DOHH2 (cell line): ENCODE measurements at regions not wholly inside any gene's neighbourhood (a gene's known extent, or its start where the extent isn't known, plus 50 kb on each side); places are given as distances from the start of the nearest gene placed in this dataset.

Experiments
- H3F3A ChIP-seq: fragments of 200-600 bp; sonication (generic), shearing (Covaris generic); 2 replicates; pipeline ENCODE4 v1.6.0; 2016; ENCODE audit warnings: antibody characterized with exemption, mild to moderate bottlenecking; ENCODE audit not compliant: control insufficient read depth, insufficient read depth
- H3K27ac ChIP-seq: fragments of 200-600 bp; sonication (generic); 2 replicates; pipeline ENCODE4 v1.5.1; 2014; ENCODE audit warnings: low read depth, mild to moderate bottlenecking, low read length, moderate library complexity
- H3K27me3 ChIP-seq: fragments of 200-600 bp; sonication (generic); 2 replicates; pipeline ENCODE4 v1.6.1; 2014; ENCODE audit warnings: mild to moderate bottlenecking, low read length, mixed read lengths; ENCODE audit not compliant: control insufficient read depth
- H3K36me3 ChIP-seq: fragments of 200-600 bp; sonication (generic); 2 replicates; pipeline ENCODE4 v1.6.1; 2014; ENCODE audit warnings: mild to moderate bottlenecking, low read length, moderate library complexity, mixed read lengths; ENCODE audit not compliant: control insufficient read depth
- H3K4me1 ChIP-seq: fragments of 200-600 bp; sonication (generic); 2 replicates; pipeline ENCODE4 v1.6.1; 2014; ENCODE audit warnings: mild to moderate bottlenecking, low read length, mixed read lengths; ENCODE audit not compliant: control insufficient read depth
- H3K4me2 ChIP-seq: fragments of 200-600 bp; sonication (generic); 2 replicates; pipeline ENCODE4 v1.6.0; 2014; ENCODE audit warnings: mild to moderate bottlenecking, low read length, moderate library complexity
- H3K4me3 ChIP-seq: fragments of 200-600 bp; sonication (generic); 2 replicates; pipeline ENCODE4 v1.5.1; 2014; ENCODE audit warnings: mild to moderate bottlenecking, low read length, mixed read lengths
- H3K79me2 ChIP-seq: fragments of 200-600 bp; sonication (generic); 2 replicates; pipeline ENCODE4 v1.6.1; 2014; ENCODE audit warnings: mild to moderate bottlenecking, low read length, mixed read lengths; ENCODE audit not compliant: control insufficient read depth
- H3K9me2 ChIP-seq: fragments of 200-600 bp; sonication (generic); replicated peaks from 2 replicates; pipeline ENCODE4 v1.6.1; 2014; ENCODE audit warnings: mild to moderate bottlenecking, low read length, mixed read lengths; ENCODE audit not compliant: control insufficient read depth
- H3K9me3 ChIP-seq: fragments of 200-600 bp; sonication (generic); 2 replicates; pipeline ENCODE4 v1.6.1; 2014; ENCODE audit warnings: antibody characterized with exemption, low read length, mixed read lengths; ENCODE audit not compliant: control insufficient read depth, insufficient read depth
- H4K20me1 ChIP-seq: fragments of 200-600 bp; sonication (generic); 2 replicates; pipeline ENCODE4 v1.6.0; 2014; ENCODE audit warnings: low read depth, mild to moderate bottlenecking, antibody characterized with exemption, low read length, moderate library complexity; ENCODE audit not compliant: control insufficient read depth, insufficient read depth
- EZH2phosphoT487 ChIP-seq: fragments of 200-600 bp; sonication (generic); IDR thresholded peaks from 2 replicates; pipeline ENCODE4 v1.6.1; 2017; ENCODE audit warnings: borderline replicate concordance, mild to moderate bottlenecking, antibody characterized with exemption, low read length, moderate library complexity, mixed read lengths
- TF ChIP-seq, protein P1 (sequence below): fragments of 200-600 bp; sonication (generic); IDR thresholded peaks from one replicate; pipeline ENCODE4 v1.5.1; 2014; ENCODE audit warnings: antibody characterized with exemption, mild to moderate bottlenecking, low read depth, low read length; ENCODE audit not compliant: poor library complexity, severe bottlenecking

DNA sequence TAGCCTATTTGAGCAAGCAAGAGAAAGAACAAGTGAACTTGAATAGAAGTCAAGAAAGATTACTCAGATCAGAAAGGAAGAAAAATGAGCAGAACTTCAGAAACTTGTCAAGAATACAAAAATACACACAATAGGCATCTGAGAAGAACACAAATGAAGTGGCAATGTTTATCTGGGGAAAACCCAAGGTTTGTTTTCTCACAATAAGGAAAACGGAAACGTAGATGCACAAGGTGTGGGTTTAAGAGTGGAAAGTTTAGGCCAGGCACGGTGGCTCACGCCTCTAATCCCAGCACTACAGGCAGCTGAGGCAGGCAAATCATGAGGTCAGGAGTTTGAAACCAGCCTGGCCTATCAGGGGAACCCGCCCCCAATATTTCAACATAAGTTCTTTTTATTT, 159.5 kb upstream of the GYPC start:
- H3K27ac ChIP-seq: no peak overlapping the region
- no peak overlapping the region for H3K4me3 ChIP-seq
- no peaks in the 10 kb centered on the region for H3K79me2 ChIP-seq
- no peaks in the 10 kb centered on the region for H3F3A ChIP-seq
- TF ChIP-seq EZH2phosphoT487: no peak
- TF ChIP-seq, protein P1, sequence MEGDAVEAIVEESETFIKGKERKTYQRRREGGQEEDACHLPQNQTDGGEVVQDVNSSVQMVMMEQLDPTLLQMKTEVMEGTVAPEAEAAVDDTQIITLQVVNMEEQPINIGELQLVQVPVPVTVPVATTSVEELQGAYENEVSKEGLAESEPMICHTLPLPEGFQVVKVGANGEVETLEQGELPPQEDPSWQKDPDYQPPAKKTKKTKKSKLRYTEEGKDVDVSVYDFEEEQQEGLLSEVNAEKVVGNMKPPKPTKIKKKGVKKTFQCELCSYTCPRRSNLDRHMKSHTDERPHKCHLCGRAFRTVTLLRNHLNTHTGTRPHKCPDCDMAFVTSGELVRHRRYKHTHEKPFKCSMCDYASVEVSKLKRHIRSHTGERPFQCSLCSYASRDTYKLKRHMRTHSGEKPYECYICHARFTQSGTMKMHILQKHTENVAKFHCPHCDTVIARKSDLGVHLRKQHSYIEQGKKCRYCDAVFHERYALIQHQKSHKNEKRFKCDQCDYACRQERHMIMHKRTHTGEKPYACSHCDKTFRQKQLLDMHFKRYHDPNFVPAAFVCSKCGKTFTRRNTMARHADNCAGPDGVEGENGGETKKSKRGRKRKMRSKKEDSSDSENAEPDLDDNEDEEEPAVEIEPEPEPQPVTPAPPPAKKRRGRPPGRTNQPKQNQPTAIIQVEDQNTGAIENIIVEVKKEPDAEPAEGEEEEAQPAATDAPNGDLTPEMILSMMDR: no peak
- no peaks in the 10 kb centered on the region; the same call in 1 of the 2 replicates for H3K9me3 ChIP-seq
- H3K4me2 ChIP-seq: no peak overlapping the region
- H4K20me1 ChIP-seq: no peaks in the 10 kb centered on the region
- no peaks in the 10 kb centered on the region for H3K27me3 ChIP-seq
- no peaks in the 10 kb centered on the region for H3K36me3 ChIP-seq
- H3K9me2 ChIP-seq: no peaks in the 10 kb centered on the region
- H3K4me1 ChIP-seq: no peaks in the 10 kb centered on the region

DNA sequence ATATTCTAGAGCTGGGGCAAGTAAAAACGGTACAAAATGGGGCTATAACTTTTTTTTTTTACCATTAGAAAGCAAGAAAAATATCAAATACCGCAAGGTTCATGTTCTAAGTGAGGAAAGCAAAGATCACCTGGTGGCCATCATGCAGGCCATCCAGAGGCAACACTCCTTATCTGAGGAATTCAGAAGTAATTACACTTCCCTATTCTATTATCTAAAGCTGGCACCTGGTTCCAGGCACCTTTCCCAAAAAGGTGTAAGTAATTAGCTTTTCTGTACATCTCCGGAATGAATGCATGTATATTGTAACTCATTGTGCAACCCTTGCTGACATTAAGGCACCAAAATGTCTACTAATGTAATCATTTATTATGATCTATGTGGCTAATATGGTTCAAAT, 152.5 kb upstream of the GYPC start:
- no peaks in the 10 kb centered on the region for H3K36me3 ChIP-seq
- no peaks in the 10 kb centered on the region for H3K4me1 ChIP-seq
- H3K79me2 ChIP-seq: no peaks in the 10 kb centered on the region
- H3K9me2 ChIP-seq: no peaks in the 10 kb centered on the region
- no peaks in the 10 kb centered on the region for H3K27me3 ChIP-seq
- no peaks in the 10 kb centered on the region for H4K20me1 ChIP-seq
- H3F3A ChIP-seq: no peaks in the 10 kb centered on the region
- TF ChIP-seq EZH2phosphoT487: no peak
- TF ChIP-seq, protein P1: no peak
- H3K27ac ChIP-seq: no peak overlapping the region
- H3K4me3 ChIP-seq: no peak overlapping the region
- H3K4me2 ChIP-seq: no peak overlapping the region
- no peaks in the 10 kb centered on the region for H3K9me3 ChIP-seq

DNA sequence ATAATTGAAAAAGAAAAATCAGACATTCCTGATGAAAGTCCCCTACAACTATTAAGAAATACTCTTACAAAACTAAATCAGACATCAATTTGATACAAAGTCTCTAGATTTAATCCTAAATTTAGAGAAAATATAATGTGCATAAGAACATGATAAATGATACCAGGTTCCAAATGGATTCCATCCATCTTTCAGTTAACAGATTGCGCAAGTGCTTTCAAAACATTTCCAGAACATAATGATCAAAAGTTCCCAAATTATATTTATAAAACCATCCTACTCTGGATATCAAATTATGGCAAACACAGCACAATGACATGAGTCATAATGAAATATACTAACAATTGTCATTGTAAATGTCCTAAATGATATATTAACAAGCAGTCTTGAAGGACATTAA, 151.0 kb upstream of the GYPC start:
- Histone ChIP-seq H4K20me1 (no peaks in the 10 kb centered on the region), H3F3A (no peaks in the 10 kb centered on the region), H3K27ac (no peak overlapping the region), H3K27me3 (no peaks in the 10 kb centered on the region), H3K36me3 (no peaks in the 10 kb centered on the region), H3K4me1 (no peaks in the 10 kb centered on the region), H3K4me2 (no peak overlapping the region), H3K9me2 (no peaks in the 10 kb centered on the region), H3K4me3 (no peak overlapping the region), H3K9me3 (no peaks in the 10 kb centered on the region), H3K79me2 (no peaks in the 10 kb centered on the region)
- TF ChIP-seq, protein P1: no peak
- no peak for TF ChIP-seq EZH2phosphoT487

DNA sequence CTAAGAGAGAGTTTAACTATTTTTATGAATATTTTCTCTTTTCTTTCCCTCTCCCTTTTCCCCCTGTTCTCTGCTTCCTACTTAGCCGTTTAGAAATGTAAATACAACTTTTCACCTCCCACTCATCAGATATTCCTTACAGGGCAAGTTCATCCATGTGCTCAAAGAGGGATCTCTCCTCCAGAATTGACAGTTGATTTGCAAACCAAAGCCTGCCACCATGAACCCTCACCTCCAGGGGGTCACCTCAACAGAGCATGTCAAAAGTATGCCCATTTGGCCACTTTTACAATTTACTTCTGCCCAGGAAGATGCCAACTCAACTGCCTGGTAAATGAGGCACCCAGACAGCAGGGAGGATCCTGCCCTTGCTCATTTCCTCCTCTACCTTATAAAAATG, 149.2 kb upstream of the GYPC start:
- H3K9me3 ChIP-seq: no peaks in the 10 kb centered on the region
- TF ChIP-seq EZH2phosphoT487: no peak
- TF ChIP-seq, protein P1: no peak
- H3K27me3 ChIP-seq: no peaks in the 10 kb centered on the region
- no peaks in the 10 kb centered on the region for H4K20me1 ChIP-seq
- H3F3A ChIP-seq: no peaks in the 10 kb centered on the region
- H3K79me2 ChIP-seq: no peaks in the 10 kb centered on the region
- H3K4me1 ChIP-seq: no peaks in the 10 kb centered on the region
- no peak overlapping the region for H3K4me2 ChIP-seq
- no peaks in the 10 kb centered on the region for H3K9me2 ChIP-seq
- no peak overlapping the region for H3K4me3 ChIP-seq
- H3K36me3 ChIP-seq: no peaks in the 10 kb centered on the region
- no peak overlapping the region for H3K27ac ChIP-seq
